Ishikawa (cell line): ENCODE measurements at regions not wholly inside any gene's neighbourhood (a gene's known extent, or its start where the extent isn't known, plus 50 kb on each side); places are given as distances from the start of the nearest gene placed in this dataset.

Source experiments
- CEBPB ChIP-seq: IDR thresholded peaks from 2 replicates; pipeline ENCODE4 v1.6.1; 2012
- CREB1 ChIP-seq: IDR thresholded peaks from 2 replicates; pipeline ENCODE4 v1.6.1; 2012; ENCODE audit warnings: low read depth
- EGR1 ChIP-seq: IDR thresholded peaks from 2 replicates; pipeline ENCODE4 v1.6.1; 2012
- EP300 ChIP-seq: IDR thresholded peaks from 2 replicates; pipeline ENCODE4 v1.6.1; 2012; ENCODE audit warnings: borderline replicate concordance
- FOXM1 ChIP-seq: IDR thresholded peaks from 2 replicates; pipeline ENCODE4 v1.6.1; 2012; ENCODE audit warnings: low read depth, borderline replicate concordance
- MAX ChIP-seq: IDR thresholded peaks from 2 replicates; pipeline ENCODE4 v1.6.1; 2012
- NFIC ChIP-seq: IDR thresholded peaks from 2 replicates; pipeline ENCODE4 v1.6.1; 2012
- RAD21 ChIP-seq: IDR thresholded peaks from 2 replicates; pipeline ENCODE4 v1.6.1; 2012; ENCODE audit warnings: low read depth
- REST ChIP-seq: IDR thresholded peaks from 2 replicates; pipeline ENCODE4 v1.6.1; 2012; ENCODE audit warnings: low read depth, mild to moderate bottlenecking
- TAF1 ChIP-seq: IDR thresholded peaks from 2 replicates; pipeline ENCODE4 v1.6.1; 2012; ENCODE audit warnings: low read depth, mild to moderate bottlenecking
- TCF12 ChIP-seq: IDR thresholded peaks from 2 replicates; pipeline ENCODE4 v1.6.1; 2012; ENCODE audit warnings: low read depth
- TEAD4 ChIP-seq: IDR thresholded peaks from 2 replicates; pipeline ENCODE4 v1.6.1; 2012
- YY1 ChIP-seq: IDR thresholded peaks from 2 replicates; pipeline ENCODE4 v1.6.1; 2012; ENCODE audit warnings: low read depth
- ZBTB7A ChIP-seq: IDR thresholded peaks from 2 replicates; pipeline ENCODE4 v1.6.1; 2012; ENCODE audit warnings: low read depth
- TF ChIP-seq, protein P1 (sequence below): IDR thresholded peaks from 2 replicates; pipeline ENCODE4 v1.6.1; 2012

GRCh38 chr16:54985156-54985555 lies 54.5 kb downstream of the IRX5 start:
- TF ChIP-seq TEAD4, result no peak
- TF ChIP-seq EGR1, result no peak
- TF ChIP-seq ZBTB7A, result no peak
- TF ChIP-seq TCF12, result no peak
- TF ChIP-seq NFIC, result no peak
- no peak for TF ChIP-seq RAD21
- no peak for TF ChIP-seq FOXM1
- TF ChIP-seq CEBPB, result no peak
- TF ChIP-seq REST, result no peak
- no peak for TF ChIP-seq CREB1
- no peak for TF ChIP-seq EP300
- TF ChIP-seq, protein P1, sequence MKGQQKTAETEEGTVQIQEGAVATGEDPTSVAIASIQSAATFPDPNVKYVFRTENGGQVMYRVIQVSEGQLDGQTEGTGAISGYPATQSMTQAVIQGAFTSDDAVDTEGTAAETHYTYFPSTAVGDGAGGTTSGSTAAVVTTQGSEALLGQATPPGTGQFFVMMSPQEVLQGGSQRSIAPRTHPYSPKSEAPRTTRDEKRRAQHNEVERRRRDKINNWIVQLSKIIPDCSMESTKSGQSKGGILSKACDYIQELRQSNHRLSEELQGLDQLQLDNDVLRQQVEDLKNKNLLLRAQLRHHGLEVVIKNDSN, result no peak
- no peak for TF ChIP-seq MAX
- TF ChIP-seq TAF1, result no peak
- TF ChIP-seq YY1, result no peak

- TF ChIP-seq FOXM1, result no peak
- no peak for TF ChIP-seq RAD21
- TF ChIP-seq ZBTB7A, result no peak
- TF ChIP-seq TCF12, result no peak
- TF ChIP-seq CEBPB, result no peak
- no peak for TF ChIP-seq YY1
- TF ChIP-seq REST, result no peak
- no peak for TF ChIP-seq TEAD4
These were observed 55.0 kb downstream of the IRX5 start for GRCh38 chr16:54985668-54986067.

DNA sequence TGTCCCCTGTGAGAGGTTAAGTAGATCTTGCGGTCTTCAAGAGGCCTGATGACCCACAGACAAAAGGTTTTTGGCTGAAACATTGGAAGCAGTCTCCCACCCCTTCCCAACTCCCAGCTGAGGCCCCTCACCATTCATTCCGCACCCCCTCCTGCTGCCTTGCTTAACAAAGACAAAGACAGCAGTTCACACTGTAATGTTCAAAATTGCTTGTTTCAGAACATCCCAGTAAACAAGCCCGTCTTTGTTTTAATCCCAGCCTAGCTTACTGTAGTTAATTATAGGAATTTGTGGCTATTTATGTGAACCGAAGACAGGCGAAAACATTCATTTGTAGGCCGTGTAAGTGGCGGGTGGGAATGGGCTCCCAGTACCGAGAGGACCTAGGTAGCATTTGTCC lies 55.7 kb downstream of the IRX5 start:
- TF ChIP-seq EGR1, result no peak
- TF ChIP-seq MAX, result no peak
- no peak for TF ChIP-seq CEBPB
- no peak for TF ChIP-seq FOXM1
- TF ChIP-seq, protein P1, result no peak
- no peak for TF ChIP-seq TCF12
- TF ChIP-seq CREB1, result no peak
- TF ChIP-seq NFIC, result no peak
- no peak for TF ChIP-seq YY1
- TF ChIP-seq ZBTB7A, result no peak
- TF ChIP-seq REST, result no peak
- TF ChIP-seq TEAD4, result no peak
- TF ChIP-seq RAD21, result no peak
- TF ChIP-seq EP300, result no peak
- TF ChIP-seq TAF1, result no peak

DNA sequence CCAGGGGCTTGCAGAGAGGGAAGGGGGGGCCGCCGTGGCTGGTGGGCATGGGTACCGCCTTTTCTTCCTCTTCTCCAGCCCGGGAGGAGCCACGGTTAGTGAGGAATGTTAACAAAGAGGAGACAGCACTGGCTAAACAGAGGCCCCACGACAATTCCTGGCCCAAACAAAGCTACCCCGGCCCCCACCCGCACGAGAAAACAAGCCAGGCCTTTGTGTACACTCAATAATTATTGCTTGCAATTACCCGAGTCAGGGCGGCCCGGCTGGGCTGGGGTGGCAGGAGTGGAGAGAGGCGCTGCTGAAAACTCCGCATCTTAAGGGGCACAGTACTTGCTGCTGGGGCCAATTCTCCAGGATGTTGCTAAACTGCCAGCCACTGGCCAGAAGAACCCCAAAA lies 56.4 kb downstream of the IRX5 start:
- TF ChIP-seq EP300 (no peak), RAD21 (no peak), EGR1 (no peak), MAX (no peak)

GRCh38 chr16:54991525-54991924 lies 60.9 kb downstream of the IRX5 start:
- no peak for TF ChIP-seq MAX
- no peak for TF ChIP-seq CREB1
- no peak for TF ChIP-seq FOXM1
